Mammary epithelial cell (primary cell): ENCODE measurements at regions not wholly inside any gene's neighbourhood (a gene's known extent, or its start where the extent isn't known, plus 50 kb on each side); places are given as distances from the start of the nearest gene placed in this dataset.

Experiments
- CTCF ChIP-seq, 2 donors: IDR thresholded peaks in 1 of 2; conservative IDR thresholded peaks in 1 of 2; 2 replicates each; pipeline ENCODE4 v1.5.1; 2011 to 2012; ENCODE audit warnings: inconsistent platforms in 2 of 2, low read length in 2 of 2, mild to moderate bottlenecking in 2 of 2, control low read depth in 1 of 2, low read depth in 1 of 2; ENCODE audit not compliant: insufficient read depth in 1 of 2; ENCODE audit errors: extremely low read depth in 1 of 2
- EZH2 ChIP-seq: IDR thresholded peaks from 2 replicates; pipeline ENCODE4 v1.6.1; 2012; ENCODE audit warnings: low read length, inconsistent platforms, borderline replicate concordance

GRCh38 chr22:26744892-26745808, 87.8 kb downstream of the MIAT start:
- no peak for TF ChIP-seq CTCF (conservative IDR thresholded peaks at IDR 0.05 in 1 of 2, IDR thresholded peaks at IDR 0.05 in 1 of 2; ENCODE audit: extremely low read depth in 1 of 2, insufficient read depth in 1 of 2, low read depth in 1 of 2, low read length in 2 of 2)
- TF ChIP-seq EZH2 = no peak
